ENCODE measurements at regions not wholly inside any gene's neighbourhood (a gene's known extent, or its start where the extent isn't known, plus 50 kb on each side); places are given as distances from the start of the nearest gene placed in this dataset.
"Not testable (repeated sequence)": the region's sequence is repeated elsewhere in the genome, so short reads cannot be mapped to it uniquely, and the experiment has no call there.

- DNase-seq (ENCODE audit: low read depth, low spot score); in situ Hi-C loops (cut with HindIII; ENCODE audit: low sequenced_read_pairs); H3K4me3 ChIP-seq (ENCODE audit: low read depth, low read length): not testable (repeated sequence)
- peak; percentile 29 for TF ChIP-seq CTCF (IDR thresholded peaks at IDR 0.05; ENCODE audit: low read depth, low read length)
Observed at GRCh38 chr12:8373744-8374143, 82.0 kb upstream of the CLEC6A start.

GRCh38 chr12:8375122-8375521 is 80.6 kb upstream of the CLEC6A start:
- in situ Hi-C loops (cut with HindIII; ENCODE audit: low sequenced_read_pairs); DNase-seq (ENCODE audit: low read depth, low spot score); H3K4me3 ChIP-seq (ENCODE audit: low read depth, low read length): not testable (repeated sequence)

- DNase-seq (ENCODE audit: low read depth, low spot score); in situ Hi-C loops (cut with HindIII; ENCODE audit: low sequenced_read_pairs); H3K4me3 ChIP-seq (ENCODE audit: low read depth, low read length): not testable (repeated sequence)
Observed at GRCh38 chr12:8377756-8378155, 78.0 kb upstream of the CLEC6A start.

GRCh38 chr12:8382556-8382955 is 73.2 kb upstream of the CLEC6A start:
- in situ Hi-C loops (cut with HindIII; ENCODE audit: low sequenced_read_pairs); H3K4me3 ChIP-seq (ENCODE audit: low read depth, low read length); DNase-seq (ENCODE audit: low read depth, low spot score): not testable (repeated sequence)

- DNase-seq (ENCODE audit: low read depth, low spot score); H3K4me3 ChIP-seq (ENCODE audit: low read depth, low read length); in situ Hi-C loops (cut with HindIII; ENCODE audit: low sequenced_read_pairs): not testable (repeated sequence)
Observed at GRCh38 chr12:8384686-8385085, 71.1 kb upstream of the CLEC6A start.

- H3K4me3 ChIP-seq (ENCODE audit: low read depth, low read length); DNase-seq (ENCODE audit: low read depth, low spot score); in situ Hi-C loops (cut with HindIII; ENCODE audit: low sequenced_read_pairs): not testable (repeated sequence)
Observed at GRCh38 chr12:8385431-8385830, 70.3 kb upstream of the CLEC6A start.

GRCh38 chr12:8386661-8387060 is 69.1 kb upstream of the CLEC6A start:
- in situ Hi-C loops (cut with HindIII; ENCODE audit: low sequenced_read_pairs); DNase-seq (ENCODE audit: low read depth, low spot score); H3K4me3 ChIP-seq (ENCODE audit: low read depth, low read length): not testable (repeated sequence)

- in situ Hi-C loops (cut with HindIII; ENCODE audit: low sequenced_read_pairs); H3K4me3 ChIP-seq (ENCODE audit: low read depth, low read length); DNase-seq (ENCODE audit: low read depth, low spot score): not testable (repeated sequence)
Observed at GRCh38 chr12:8389296-8389695, 66.5 kb upstream of the CLEC6A start.

- H3K4me3 ChIP-seq (ENCODE audit: low read depth, low read length) = peak overlapping the region; percentile 34
- peak; percentile 22 for DNase-seq (ENCODE audit: low read depth, low spot score)
- in situ Hi-C loops (cut with HindIII; ENCODE audit: low sequenced_read_pairs) = not testable (repeated sequence)
- TF ChIP-seq CTCF (IDR thresholded peaks at IDR 0.05; ENCODE audit: low read depth, low read length) = peak; percentile 67
Observed at GRCh38 chr12:8390001-8390777, 65.6 kb upstream of the CLEC6A start.

GRCh38 chr12:8396225-8397071 is 59.3 kb upstream of the CLEC6A start:
- TF ChIP-seq CTCF (IDR thresholded peaks at IDR 0.05; ENCODE audit: low read depth, low read length) = peak; percentile 47
- H3K4me3 ChIP-seq (ENCODE audit: low read depth, low read length) = peak overlapping the region; percentile 27
- peak; percentile 26 for DNase-seq (ENCODE audit: low read depth, low spot score)
- in situ Hi-C loops (cut with HindIII; ENCODE audit: low sequenced_read_pairs) = not testable (repeated sequence)

- DNase-seq (ENCODE audit: low read depth, low spot score); in situ Hi-C loops (cut with HindIII; ENCODE audit: low sequenced_read_pairs); H3K4me3 ChIP-seq (ENCODE audit: low read depth, low read length): not testable (repeated sequence)
Observed at GRCh38 chr12:8397378-8397777, 58.4 kb upstream of the CLEC6A start.

- DNase-seq (ENCODE audit: low read depth, low spot score); in situ Hi-C loops (cut with HindIII; ENCODE audit: low sequenced_read_pairs): not testable (repeated sequence)
Observed at GRCh38 chr12:8399496-8400034, 56.2 kb upstream of the CLEC6A start.

GRCh38 chr12:8403834-8404233 is 51.9 kb upstream of the CLEC6A start:
- H3K4me3 ChIP-seq (ENCODE audit: low read depth, low read length); in situ Hi-C loops (cut with HindIII; ENCODE audit: low sequenced_read_pairs); DNase-seq (ENCODE audit: low read depth, low spot score): not testable (repeated sequence)

More at GRCh38 chr12:8399496-8400034, 56.2 kb upstream of the CLEC6A start:
- H3K4me3 ChIP-seq (ENCODE audit: low read depth, low read length) = not testable (repeated sequence)

Data from astrocyte of the spinal cord (primary cell).